HG02981 (cell line): ENCODE measurements at regions not wholly inside any gene's neighbourhood (a gene's known extent, or its start where the extent isn't known, plus 50 kb on each side); places are given as distances from the start of the nearest gene placed in this dataset.
"Not testable (repeated sequence)": the region's sequence is repeated elsewhere in the genome, so short reads cannot be mapped to it uniquely, and the experiment has no call there.

Experiments used
- ATAC-seq: cut with Tn5 transposase; IDR thresholded peaks from one replicate; pipeline ENCODE4 v1.9.1; 2021; ENCODE audit warnings: mild to moderate bottlenecking, moderate library complexity; ENCODE audit not compliant: unreplicated experiment

GRCh38 chr4:69013933-69014332, 62.3 kb upstream of the UGT2A3 start:
- not testable (repeated sequence) for ATAC-seq

- not testable (repeated sequence) for ATAC-seq
Measured at GRCh38 chr4:69017986-69018385, 66.4 kb upstream of the UGT2A3 start.

GRCh38 chr4:69019538-69020461, 68.2 kb upstream of the UGT2A3 start:
- not testable (repeated sequence) for ATAC-seq

GRCh38 chr4:69020462-69020807, 68.8 kb upstream of the UGT2A3 start:
- ATAC-seq = not testable (repeated sequence)

- peak; percentile 76 for ATAC-seq
Measured at GRCh38 chr4:69025191-69025998, 70.9 kb upstream of the UGT2B7 start.

- no peak for ATAC-seq
Measured at GRCh38 chr4:69025999-69026387, 70.3 kb upstream of the UGT2B7 start.

- ATAC-seq = no peak
Measured at GRCh38 chr4:69026974-69027373, 69.3 kb upstream of the UGT2B7 start.

- no peak for ATAC-seq
Measured at GRCh38 chr4:69030326-69030725, 65.9 kb upstream of the UGT2B7 start.

- no peak for ATAC-seq
Measured at GRCh38 chr4:69032847-69033638, 63.2 kb upstream of the UGT2B7 start.

- ATAC-seq = not testable (repeated sequence)
Measured at GRCh38 chr4:69034315-69034740, 61.9 kb upstream of the UGT2B7 start.

- no peak for ATAC-seq
Measured at GRCh38 chr4:69038582-69038981, 57.7 kb upstream of the UGT2B7 start.

GRCh38 chr4:69039071-69039470, 57.2 kb upstream of the UGT2B7 start:
- ATAC-seq = no peak

GRCh38 chr4:69044247-69044646, 52.0 kb upstream of the UGT2B7 start:
- no peak for ATAC-seq
